Daoy (cell line): ENCODE measurements at regions not wholly inside any gene's neighbourhood (a gene's known extent, or its start where the extent isn't known, plus 50 kb on each side); places are given as distances from the start of the nearest gene placed in this dataset.

Experiments used
- DNase-seq: peaks from one replicate; pipeline ENCODE4 v3.0.0-alpha.2; 2015; ENCODE audit warnings: low read depth

DNA sequence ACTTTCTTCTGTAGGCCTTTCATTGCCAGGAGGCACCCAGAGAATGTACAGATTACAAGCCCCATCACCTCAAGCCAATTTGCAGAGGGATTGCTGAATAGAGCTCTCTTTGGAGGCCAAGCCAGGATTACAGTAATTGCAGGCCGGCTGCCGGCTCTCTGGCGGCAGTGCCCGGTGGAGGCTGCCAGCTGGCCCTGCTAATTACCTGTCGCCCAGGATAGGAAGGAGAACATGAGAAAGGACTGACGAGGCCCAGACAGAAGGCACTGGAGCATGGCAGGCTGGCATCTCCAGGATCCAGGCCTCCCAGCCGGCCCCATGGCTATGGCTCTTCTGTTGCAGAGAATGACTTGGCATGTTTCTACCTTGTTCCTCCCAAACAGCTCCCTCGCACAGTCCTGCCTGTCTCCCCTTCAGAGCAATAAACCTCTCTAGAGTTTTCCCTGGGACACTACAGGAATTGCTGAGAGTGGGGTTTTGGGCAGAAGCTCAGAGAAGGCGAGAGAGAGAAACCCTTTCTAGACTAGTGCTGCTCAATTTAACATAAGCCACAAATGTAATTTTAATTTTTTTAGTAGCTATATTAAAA lies 273.6 kb upstream of the PROK2 start:
- no peak for DNase-seq

DNA sequence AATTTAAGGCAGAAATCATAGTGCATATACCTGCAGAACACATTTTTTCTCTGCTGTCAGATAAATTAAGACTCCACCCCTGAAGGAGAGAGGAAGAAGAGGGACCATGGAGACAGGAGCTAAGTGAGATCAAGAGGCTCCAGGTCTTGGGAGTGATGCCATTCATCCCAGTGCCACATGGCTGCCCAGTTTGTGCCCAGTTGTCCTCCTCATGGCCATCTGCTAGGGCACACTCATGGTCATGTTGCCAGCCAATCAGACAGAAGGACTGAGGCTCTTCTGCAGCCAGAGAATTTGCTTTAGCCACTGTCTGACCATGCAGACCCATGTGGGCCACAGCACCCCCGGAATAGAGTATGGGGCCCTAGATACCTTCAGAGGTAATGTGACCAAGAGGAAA lies 270.5 kb upstream of the PROK2 start:
- DNase-seq: no peak

DNA sequence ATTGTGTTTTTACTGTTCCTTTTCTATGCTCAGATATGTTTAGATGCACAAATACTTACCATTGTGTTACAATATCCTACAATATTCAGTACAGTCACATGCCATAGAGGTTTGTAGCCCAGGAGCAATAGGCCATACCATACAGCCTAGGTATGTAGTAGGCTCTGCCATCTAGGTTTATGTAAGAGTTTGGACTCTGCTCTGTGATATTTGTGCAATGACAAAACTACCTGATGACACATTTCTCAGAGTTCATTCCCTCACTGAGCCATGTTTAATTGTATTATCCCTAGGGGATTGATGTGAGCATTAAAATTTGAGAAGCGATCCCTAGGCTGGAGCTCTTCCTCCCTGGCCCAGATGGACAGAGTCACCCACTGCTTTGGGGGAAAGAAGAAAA lies 270.0 kb upstream of the PROK2 start:
- DNase-seq: no peak

DNA sequence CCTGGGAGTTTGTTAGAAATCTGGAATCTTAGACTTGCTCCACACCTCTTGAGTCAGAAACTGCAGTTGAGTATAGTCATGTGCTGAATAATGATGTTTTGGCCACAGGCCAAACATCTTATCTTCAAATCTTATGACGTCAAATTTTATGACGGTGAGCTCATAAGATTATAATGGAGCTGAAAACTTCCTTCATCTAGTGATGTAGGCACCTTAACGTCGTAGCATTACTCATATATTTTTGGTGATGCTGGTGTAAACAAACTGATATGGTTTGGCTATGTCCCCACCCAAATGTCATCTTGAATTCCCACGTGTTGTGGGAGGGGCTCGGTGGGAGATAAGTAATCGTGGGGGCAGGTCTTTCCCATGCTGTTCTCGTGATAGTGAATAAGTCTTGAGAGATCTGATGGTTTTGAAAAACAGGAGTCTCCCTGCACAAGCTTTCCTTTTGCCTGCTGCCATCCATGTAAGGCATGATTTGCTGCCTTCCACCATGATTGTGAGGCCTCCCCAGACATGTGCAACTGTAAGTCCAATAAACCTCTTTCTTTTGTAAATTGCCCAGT lies 268.0 kb upstream of the PROK2 start:
- no peak for DNase-seq

DNA sequence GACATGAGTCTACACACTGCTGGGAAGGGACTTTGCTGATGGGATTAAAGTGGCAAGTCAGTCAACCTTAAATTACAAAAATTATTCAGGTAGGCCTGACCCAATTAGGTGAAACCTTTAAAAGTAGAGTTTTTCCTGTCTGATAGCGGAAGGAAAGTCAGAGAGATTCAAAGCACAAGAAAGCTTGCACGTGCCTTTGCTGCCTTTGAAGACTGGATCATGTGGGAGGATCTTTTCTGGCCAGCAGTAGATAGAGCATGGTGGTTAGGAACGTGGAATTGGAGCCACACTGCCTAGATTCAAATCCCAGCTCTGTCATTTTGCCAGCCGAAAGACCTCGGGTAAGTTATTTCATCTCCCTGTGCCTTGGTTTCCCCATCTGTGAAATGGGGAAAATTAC lies 265.8 kb upstream of the PROK2 start:
- DNase-seq: no peak

DNA sequence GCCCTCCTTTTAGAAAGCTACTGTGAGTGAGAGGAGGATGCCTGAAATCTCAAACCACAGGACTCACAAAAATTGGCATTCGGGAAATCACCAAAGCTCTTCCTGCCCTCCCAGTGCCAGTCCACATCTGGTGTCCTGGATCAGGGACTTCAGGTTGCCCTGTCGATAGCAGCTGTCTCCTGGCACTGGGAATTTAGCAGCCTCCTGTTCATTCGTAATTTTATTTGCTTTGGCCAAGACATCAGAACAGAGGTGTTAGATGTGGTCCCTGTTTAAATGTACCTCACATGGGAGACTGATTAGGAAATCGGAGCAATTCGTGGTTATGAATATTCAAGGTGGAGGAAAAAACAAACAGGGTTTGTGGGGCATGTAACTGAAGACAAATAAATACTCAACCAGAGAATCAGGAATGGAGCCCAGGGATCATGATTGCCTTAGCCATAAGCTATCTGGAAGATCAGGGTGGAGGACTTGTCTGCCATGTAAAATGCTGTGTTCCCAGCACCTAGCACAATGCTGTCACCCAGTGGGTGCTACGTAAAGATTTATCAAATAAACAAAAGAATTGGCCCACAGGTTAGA lies 265.2 kb upstream of the PROK2 start:
- DNase-seq: no peak

DNA sequence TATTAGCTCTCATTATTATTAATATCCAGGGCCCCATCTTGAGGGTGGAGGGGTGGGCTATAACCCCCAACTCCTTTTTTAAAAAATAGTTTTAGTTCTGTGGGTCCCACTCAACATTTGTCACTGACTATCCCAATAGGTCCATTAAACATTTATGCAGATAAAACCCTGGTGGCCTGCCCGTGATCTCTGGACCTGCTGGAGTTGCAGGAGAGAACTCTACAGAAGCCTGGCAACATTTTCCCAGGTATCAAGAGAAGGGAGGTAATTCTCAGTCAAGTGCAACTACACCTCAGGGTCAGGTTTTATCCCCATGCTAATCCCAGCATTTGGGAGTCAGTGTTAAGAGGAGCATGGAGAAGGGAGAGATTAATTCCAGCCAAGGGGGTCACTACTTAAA lies 264.4 kb upstream of the PROK2 start:
- DNase-seq: no peak

DNA sequence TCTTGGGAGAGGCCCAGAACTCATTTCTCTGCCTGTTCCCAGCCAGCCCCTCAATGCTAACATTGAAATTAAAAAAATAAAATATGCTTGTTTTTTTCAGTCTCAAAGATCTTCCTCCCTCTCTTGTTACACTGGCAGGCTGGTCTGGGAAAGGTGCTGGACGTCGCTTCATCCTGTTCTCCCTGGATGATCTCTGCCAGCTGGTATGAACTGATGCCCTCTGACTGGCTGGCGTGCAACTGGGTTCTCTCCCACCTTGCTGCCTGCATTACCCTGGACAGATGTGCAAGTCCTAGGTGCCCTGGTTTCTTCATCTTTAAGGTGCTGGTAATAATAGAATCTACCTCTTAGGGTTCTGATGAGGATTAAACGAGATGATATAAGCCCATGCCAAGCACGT lies 263.9 kb upstream of the PROK2 start:
- DNase-seq: no peak

DNA sequence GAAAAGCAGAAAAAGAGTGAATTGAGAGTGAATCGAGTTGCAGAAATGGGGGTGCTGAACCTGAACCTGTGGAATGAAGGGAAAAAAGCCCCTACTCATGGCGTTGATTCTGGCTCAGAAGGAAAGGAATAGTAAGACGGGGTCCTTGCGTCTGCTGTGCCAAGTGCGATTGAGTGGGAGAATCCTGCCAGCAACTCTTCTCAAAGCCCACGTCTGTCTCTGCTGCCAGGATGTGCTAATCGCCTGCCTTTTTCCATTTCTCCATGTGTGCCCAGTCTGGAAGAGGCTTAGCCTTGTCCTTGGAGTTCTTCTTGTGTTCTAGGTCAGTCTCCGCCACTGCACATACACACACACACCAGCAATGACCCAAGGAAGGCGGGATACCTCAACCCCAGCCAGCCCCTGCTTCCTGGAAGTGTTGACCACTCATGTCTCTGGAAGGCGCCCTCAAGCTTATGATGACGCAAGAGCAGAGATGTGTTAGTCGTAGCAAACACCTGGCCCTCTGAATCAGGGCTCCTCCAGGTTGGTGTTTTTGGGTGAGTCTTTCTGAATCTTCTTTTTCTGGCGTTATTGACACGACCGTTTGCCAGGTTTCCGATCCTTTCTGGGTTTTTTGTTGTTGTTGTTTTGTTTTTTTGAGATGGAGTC lies 262.4 kb upstream of the PROK2 start:
- no peak for DNase-seq

DNA sequence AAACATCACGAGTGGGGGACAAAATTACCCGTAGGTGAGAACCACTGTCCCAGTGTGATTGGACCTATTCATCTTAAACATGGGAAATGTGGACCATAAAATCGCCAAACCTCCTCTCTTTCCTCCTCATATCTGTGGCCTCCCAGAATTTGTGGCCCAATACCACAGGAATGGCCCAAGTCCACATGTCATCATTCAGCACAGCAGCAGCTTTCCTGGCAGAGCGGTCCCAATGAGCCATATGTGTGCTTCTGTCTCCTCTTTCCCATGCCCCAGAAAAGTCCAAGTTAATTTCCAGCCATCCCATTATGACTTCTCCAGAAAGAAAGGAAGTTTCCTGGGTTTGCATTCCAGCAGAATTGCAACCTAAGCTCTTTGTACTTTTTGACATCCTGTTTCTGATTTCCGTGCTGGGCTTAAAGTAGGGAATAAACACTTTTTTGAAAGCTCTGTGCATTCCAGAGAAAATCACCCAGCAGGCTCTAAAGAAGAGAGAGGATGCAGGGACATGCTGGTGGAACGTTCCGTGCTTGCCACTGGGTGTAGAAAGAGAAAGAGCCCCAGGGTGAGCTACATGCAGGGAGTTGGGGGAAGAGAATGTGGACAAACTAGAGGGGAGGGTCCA lies 259.4 kb upstream of the PROK2 start:
- DNase-seq: no peak

DNA sequence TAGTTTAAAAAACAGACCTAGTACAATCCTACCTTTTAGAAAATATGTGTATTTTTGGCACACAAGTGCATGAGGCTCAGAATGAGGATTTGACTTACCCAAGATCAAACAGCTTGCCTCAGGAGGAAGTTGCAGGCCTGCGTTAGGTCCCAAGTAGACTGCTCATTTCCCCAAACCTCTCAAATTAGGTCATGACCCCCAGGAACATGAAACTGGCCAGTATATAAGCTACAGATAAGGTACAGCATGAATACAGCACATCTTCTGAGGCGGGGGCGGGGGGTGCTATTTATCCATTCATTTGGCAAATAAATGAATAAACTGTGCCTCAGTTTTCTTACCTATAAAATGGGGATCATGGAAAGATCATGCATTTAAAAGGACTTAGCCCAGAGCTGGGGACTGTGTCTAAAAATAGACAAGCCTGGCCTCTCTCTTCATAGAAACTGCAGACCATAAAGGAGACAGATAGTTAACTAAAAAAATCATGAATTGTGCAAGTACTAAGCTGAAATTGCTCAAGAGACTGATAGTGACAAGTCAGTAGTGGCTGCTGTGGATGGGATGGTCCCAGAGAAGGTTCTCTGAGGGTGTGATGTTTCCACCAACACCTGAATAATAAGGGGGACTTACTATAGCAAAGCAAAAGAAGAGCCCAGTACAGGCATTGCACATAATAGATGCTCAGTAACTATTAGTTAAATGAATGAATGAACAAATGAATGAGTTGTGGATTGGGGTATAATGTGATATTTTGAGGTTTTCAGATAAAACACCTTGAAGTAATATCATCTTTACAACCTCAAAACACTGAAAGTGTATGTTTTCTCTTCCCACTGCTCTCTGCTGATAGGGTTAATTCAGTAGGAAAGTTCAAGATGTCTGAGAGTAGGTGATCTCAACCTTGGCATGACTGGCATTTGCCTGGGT lies 258.5 kb upstream of the PROK2 start:
- DNase-seq: no peak

DNA sequence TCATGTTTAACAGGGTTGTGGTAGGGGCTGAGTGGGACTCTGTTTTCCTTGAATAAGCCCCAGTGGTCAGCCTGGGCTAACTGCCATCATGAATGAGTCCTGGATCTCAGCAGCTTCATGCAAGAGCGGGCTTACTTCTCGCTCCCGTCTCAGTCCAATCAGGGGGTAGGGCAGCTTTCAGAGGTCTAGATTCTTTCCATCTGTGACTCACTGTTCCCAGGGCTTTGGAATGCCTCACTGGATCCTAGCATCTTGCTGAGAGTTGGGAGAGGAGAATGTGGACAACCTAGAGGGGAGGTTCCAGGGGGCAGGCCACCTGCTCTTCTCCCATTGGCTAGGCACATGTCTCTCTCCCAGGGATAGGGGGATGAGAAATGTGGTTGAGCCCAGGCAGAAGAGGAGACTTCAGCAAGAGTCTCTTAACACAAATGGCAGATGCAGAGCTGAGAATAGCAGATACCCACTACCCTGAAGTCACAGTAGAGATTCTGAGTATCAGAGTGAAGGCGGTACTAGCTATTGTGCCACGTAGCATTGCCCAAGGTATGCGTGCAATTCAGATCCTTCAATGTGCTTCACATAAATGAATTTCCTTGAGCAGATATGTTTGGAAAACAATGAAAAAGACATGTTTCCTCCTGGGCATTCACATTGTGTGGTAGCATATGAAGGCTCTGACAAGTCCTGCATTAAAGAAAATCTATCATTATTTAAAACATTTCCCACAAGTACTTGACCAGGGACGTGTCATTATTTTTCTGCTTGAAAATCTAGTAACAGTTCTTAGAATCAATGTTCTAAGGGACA lies 257.7 kb upstream of the PROK2 start:
- DNase-seq: no peak

DNA sequence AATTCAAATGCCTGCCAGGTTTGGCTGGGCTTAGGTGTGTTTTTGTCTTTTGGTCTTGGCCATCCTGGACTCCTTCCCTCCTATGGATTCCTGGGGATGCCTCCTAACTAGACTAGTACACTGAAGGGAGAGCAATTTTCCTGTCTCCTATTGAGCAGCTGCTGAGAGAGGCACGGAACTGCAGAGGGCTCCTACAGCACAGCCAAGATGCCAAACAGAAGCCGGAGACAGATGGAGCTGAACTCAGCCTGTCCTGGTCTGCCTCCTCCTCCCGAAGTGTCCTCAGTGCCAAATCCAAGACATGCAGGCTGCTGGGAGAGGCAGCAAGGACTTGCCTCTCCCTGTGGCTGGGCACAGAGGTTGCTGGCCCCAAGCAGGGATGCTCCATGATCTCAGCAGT lies 256.6 kb upstream of the PROK2 start:
- DNase-seq: no peak

DNA sequence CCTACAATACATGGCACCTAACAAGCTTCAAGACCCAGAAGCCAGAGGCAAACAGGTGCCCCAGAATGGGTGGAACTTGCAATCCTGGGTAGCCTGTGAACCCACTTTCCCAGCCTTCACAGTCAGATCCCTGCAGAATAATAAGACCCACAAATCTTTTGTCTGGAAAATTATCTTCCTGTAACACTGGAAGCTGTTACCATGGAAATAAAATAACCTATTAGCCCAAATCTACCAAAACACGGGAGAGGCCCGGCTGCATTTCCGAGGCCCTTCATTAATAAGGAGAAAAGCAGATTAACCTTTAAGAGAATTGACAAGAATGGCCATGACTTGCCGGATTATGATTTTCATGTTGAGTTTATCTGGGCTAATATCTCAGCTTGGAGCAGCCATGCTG lies 256.1 kb upstream of the PROK2 start:
- no peak for DNase-seq

DNA sequence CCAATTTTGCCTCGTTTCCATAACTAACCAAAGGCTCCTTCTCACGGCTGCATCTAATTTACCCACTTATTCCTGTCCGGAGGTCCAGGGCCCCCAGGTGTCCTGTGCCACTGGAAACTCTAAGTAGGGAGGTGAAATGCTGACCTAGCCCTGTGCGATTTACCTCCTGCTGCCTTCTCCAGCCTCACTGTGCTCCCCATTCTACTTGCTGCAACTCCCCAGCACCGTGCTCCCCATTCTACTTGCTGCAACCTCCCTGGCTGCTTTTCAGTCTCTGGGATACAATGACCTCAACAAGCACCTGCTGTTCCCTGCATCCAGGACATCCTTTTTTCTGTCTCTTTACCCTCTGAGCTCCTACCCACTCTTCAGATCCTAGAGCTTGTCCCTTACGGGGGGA lies 254.7 kb upstream of the PROK2 start:
- no peak for DNase-seq

DNA sequence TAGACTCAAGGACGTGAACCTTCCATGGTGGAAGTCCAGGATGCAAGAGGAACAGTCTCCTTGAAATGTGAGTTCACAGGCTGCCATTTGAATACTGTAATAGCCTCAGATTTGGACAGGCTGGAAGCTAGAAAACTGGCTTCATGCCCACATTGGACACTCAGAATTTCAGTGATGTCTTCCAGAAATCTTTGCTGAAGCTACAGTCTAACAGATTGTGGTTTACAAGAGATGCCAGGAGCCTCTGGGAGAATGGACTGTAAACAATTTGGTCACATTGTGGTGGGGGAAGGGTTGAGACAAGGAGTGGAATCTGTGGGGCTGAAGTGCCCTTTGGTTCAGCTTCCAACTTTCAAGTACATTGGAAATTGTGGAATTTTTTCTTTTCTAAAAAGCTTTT lies 252.0 kb upstream of the PROK2 start:
- no peak for DNase-seq

DNA sequence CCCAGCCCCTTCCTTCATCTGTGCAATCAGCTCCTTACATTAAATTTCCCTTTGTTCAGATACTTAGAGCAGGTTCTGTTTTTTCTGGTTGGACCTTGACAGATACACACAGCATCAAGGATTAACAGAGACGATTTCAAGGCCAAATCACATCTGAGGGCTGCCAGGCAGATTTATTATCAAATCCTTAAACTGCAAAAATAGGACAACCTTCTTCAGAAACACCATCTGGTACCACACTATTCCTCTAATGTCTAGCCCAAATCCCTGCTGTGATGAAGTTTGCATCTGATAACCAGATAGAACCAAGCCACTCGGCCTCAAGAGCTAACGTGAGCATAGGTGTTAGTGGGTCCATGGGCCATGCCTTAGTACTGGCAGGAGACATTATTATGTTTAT lies 250.7 kb upstream of the PROK2 start:
- no peak for DNase-seq

DNA sequence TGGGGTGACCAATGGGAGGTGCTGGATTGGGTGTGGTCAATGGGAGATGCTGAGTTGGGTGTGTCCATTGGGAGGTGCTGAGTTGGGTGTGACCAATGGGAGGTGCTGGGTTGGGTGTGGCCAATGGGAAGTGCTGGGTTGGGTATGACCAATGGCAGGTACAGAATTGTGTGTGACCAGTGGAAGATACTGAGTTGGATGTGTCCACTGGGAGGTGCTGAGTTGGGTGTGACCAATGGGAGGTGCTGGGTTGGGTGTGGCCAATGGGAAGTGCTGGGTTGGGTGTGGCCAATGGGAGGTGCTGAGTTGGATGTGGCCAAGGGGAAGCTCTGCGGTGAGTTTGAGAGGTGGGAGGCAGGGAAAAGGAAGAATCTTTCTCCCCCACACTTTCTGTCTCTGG lies 250.0 kb upstream of the PROK2 start:
- DNase-seq: no peak

DNA sequence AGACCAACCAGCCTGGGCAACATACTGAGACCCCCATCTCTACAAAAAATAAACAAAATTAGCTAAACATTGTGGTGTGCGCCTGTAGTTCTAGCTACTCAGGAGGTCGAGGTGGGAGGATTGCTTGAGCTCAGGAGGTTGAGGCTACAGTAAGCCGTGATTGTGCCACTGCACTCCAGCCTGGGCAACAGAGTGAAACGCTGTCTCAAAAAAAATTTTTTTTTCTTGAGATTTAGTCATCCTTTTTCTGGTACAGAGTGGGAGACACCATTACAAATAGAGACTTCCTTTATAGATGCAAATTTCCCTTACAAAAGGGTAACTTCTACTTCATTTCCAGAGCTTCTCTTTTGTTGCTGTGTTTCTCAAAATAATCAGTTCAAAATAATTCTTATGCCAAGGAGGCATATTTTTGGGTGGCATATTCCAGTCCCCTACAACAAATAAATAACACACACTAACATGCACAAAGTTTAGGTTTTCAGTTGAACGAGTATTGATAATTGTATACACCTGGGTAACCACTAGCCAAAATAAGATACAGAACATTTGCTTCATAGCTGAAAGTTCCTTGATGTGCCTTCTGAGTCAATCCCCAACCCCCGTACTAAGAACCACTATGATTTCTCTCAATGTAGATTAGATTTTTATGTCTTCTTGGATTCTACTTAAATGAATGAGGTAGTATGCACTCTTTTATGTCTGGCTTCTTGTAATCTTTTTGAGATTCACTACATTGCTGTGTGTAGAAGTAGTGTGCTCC lies 248.9 kb upstream of the PROK2 start:
- DNase-seq: no peak

DNA sequence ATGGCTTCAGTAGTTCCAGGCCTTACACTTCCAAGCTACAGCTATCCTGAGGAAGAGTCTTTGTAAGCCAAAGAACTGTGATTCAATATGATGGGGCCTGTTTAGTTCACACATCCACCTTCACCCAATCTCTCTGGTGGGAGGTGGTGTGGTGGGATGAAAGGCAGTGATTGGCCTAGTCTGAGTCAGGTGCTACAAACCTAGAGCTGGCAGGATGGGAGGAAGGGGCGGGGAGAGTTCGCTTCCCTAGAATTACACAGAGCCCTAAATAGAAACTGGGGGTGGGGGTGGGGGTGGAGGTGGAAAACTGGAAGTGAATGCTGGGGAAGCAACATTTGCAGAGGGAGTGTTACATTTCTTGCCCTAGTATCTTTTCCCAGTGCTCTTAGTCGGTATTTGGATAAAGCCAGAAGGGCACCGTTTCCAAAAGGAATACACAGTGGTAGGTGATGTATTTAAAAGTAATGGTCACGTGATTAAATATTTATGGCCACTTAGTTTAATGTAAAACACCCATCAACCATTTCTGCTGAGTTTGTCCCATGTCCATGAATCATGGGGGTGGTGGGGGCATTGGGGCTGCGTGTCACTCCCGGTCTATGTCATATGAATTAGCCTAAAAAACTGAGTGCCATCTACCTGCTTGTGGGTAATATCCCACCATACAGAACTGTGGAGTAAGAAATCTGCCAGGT lies 247.6 kb upstream of the PROK2 start:
- DNase-seq: no peak
